H1 (cell line): ENCODE measurements at regions not wholly inside any gene's neighbourhood (a gene's known extent, or its start where the extent isn't known, plus 50 kb on each side); places are given as distances from the start of the nearest gene placed in this dataset.

Experiments used
- CTCF ChIA-PET: fragments of 300-600 bp; sonication (Branson Sonifier 250); formaldehyde crosslinking; loops from one replicate; lab custom pipeline; 2021; ENCODE audit not compliant: partially characterized antibody; lab: Charles Lee
- POLR2A ChIA-PET: fragments of 300-600 bp; sonication (Branson Sonifier 250); formaldehyde crosslinking; loops from one replicate; lab custom pipeline; 2021; ENCODE audit warnings: inconsistent platforms; ENCODE audit not compliant: partially characterized antibody; lab: Charles Lee
- DNase-seq, 2 experiments: peaks; one replicate each; pipeline versions ENCODE4 v3.0.0 to v3.0.0-alpha.2; 2010 to 2022; ENCODE audit warnings: low spot score in 2 of 2, low read depth in 1 of 2, mixed read lengths in 1 of 2
- FAIRE-seq: peaks from 2 replicates; lab custom pipeline; 2011; peaks lifted over from hg19 to GRCh38; lab: Jason Lieb, UNC
- H2AFZ ChIP-seq: 2 replicates; pipeline ENCODE4 v1.8.1; 2012; ENCODE audit warnings: low read length, inconsistent platforms
- H2AK5ac ChIP-seq: 2 replicates; pipeline ENCODE4 v1.6.1; 2013; ENCODE audit warnings: low read depth, low read length
- H2BK120ac ChIP-seq: replicated peaks from 2 replicates; pipeline ENCODE3; 2013; ENCODE audit warnings: low read depth, low read length, inconsistent platforms
- H2BK12ac ChIP-seq: 2 replicates; pipeline ENCODE4 v1.6.1; 2013; ENCODE audit warnings: low read depth, low read length
- H2BK15ac ChIP-seq: 2 replicates; pipeline ENCODE4 v1.6.1; 2013; ENCODE audit warnings: low read length
- H2BK20ac ChIP-seq: 2 replicates; pipeline ENCODE4 v1.6.1; 2013; ENCODE audit warnings: low read length
- H2BK5ac ChIP-seq: 2 replicates; pipeline ENCODE4 v1.6.1; 2013; ENCODE audit warnings: low read depth, low read length
- H3K14ac ChIP-seq: 2 replicates; pipeline ENCODE4 v1.6.1; 2013; ENCODE audit warnings: inconsistent platforms; ENCODE audit not compliant: insufficient read length
- H3K18ac ChIP-seq: 2 replicates; pipeline ENCODE4 v1.6.1; 2013; ENCODE audit warnings: low read length; ENCODE audit errors: extremely low read depth
- H3K23ac ChIP-seq: 2 replicates; pipeline ENCODE4 v1.6.1; 2013; ENCODE audit warnings: inconsistent platforms; ENCODE audit not compliant: insufficient read length
- H3K23me2 ChIP-seq: 2 replicates; pipeline ENCODE4 v1.6.1; 2013; ENCODE audit warnings: low read depth, low read length
- H3K27ac ChIP-seq: 2 replicates; pipeline ENCODE4 v1.6.1; 2011; ENCODE audit warnings: low read depth, low read length, inconsistent platforms
- H3K27me3 ChIP-seq, 4 experiments: replicated peaks in 1 of 4; 1 replicate in 1 of 4; 2 replicates in 3 of 4; pipeline versions ENCODE4 v1.6.1 to v1.8.1; 2011 to 2013; ENCODE audit warnings: low read length in 3 of 4, mild to moderate bottlenecking in 3 of 4, inconsistent platforms in 2 of 4, mixed read lengths in 2 of 4, moderate library complexity in 1 of 4; ENCODE audit not compliant: control insufficient read depth in 3 of 4, insufficient read depth in 3 of 4; ENCODE audit errors: extremely low read depth in 1 of 4
- H3K36me3 ChIP-seq, 4 experiments: 2 replicates each; pipeline versions ENCODE4 v1.6.1 to v1.8.1; 2011 to 2013; ENCODE audit warnings: mild to moderate bottlenecking in 4 of 4, low read length in 3 of 4, moderate library complexity in 2 of 4, control low read depth in 1 of 4, inconsistent platforms in 1 of 4; ENCODE audit not compliant: insufficient read depth in 4 of 4, control insufficient read depth in 2 of 4
- H3K4ac ChIP-seq: replicated peaks from 2 replicates; pipeline ENCODE3; 2013; ENCODE audit warnings: low read length, low read depth, mixed read lengths, inconsistent platforms; ENCODE audit not compliant: insufficient read length
- H3K4me1 ChIP-seq, 4 experiments: replicated peaks in 1 of 4; 1 replicate in 1 of 4; 2 replicates in 3 of 4; pipeline versions ENCODE4 v1.6.1 to v1.8.1; 2011 to 2013; ENCODE audit warnings: low read length in 3 of 4, inconsistent platforms in 2 of 4, mixed read lengths in 1 of 4; ENCODE audit not compliant: insufficient read depth in 4 of 4, control insufficient read depth in 3 of 4
- H3K4me2 ChIP-seq, 2 experiments: 2 replicates each; pipeline versions ENCODE4 v1.6.1 to v1.8.1; 2011 to 2013; ENCODE audit warnings: low read depth in 2 of 2, low read length in 2 of 2, control low read depth in 1 of 2, inconsistent platforms in 1 of 2, mild to moderate bottlenecking in 1 of 2; ENCODE audit not compliant: insufficient read depth in 1 of 2
- H3K4me3 ChIP-seq, 4 experiments: fragments of 200-600, 300-600 bp in 1 of 4; sonication (generic), shearing (Covaris generic), sonication (Bioruptor Twin) in 1 of 4; 2 replicates each; pipeline versions ENCODE4 v1.5.1 to v1.8.1; 2011 to 2016; ENCODE audit warnings: low read length in 4 of 4, low read depth in 3 of 4, control low read depth in 2 of 4, inconsistent platforms in 2 of 4, mild to moderate bottlenecking in 2 of 4, mixed read lengths in 1 of 4, moderate library complexity in 1 of 4; ENCODE audit not compliant: insufficient read depth in 2 of 4; ENCODE audit errors: extremely low read depth in 1 of 4
- H3K56ac ChIP-seq: replicated peaks from 2 replicates; pipeline ENCODE3; 2013; ENCODE audit warnings: low read depth, mild to moderate bottlenecking, mixed read lengths, low read length, inconsistent platforms; ENCODE audit not compliant: insufficient read length
- H3K79me1 ChIP-seq: 2 replicates; pipeline ENCODE4 v1.6.1; 2013; ENCODE audit warnings: low read depth, low read length, control low read depth
- H3K79me2 ChIP-seq, 2 experiments: 2 replicates each; pipeline versions ENCODE4 v1.6.1 to v1.8.1; 2012 to 2013; ENCODE audit warnings: low read length in 2 of 2, mild to moderate bottlenecking in 2 of 2, inconsistent platforms in 1 of 2; ENCODE audit not compliant: insufficient read depth in 2 of 2, control insufficient read depth in 1 of 2
- H3K9ac ChIP-seq, 4 experiments: replicated peaks in 1 of 4; 1 replicate in 1 of 4; 2 replicates in 3 of 4; pipeline versions ENCODE4 v1.6.1 to v1.8.1; 2011 to 2013; ENCODE audit warnings: low read depth in 3 of 4, low read length in 3 of 4, control low read depth in 2 of 4, mild to moderate bottlenecking in 2 of 4, moderate library complexity in 2 of 4, inconsistent platforms in 1 of 4; ENCODE audit errors: extremely low read depth in 1 of 4
- H3K9me3 ChIP-seq, 2 experiments: 2 replicates each; pipeline versions ENCODE4 v1.6.1 to v1.8.1; 2012 to 2013; ENCODE audit warnings: mild to moderate bottlenecking in 2 of 2, moderate library complexity in 2 of 2, control low read depth in 1 of 2, inconsistent platforms in 1 of 2, low read depth in 1 of 2, low read length in 1 of 2, mixed read lengths in 1 of 2; ENCODE audit not compliant: insufficient read depth in 2 of 2
- H4K20me1 ChIP-seq, 2 experiments: replicated peaks in 1 of 2; 2 replicates each; pipeline versions ENCODE3 to v1.8.1; 2011 to 2013; ENCODE audit warnings: inconsistent platforms in 2 of 2, low read length in 2 of 2, mild to moderate bottlenecking in 1 of 2; ENCODE audit not compliant: insufficient read depth in 2 of 2, control insufficient read depth in 1 of 2
- H4K5ac ChIP-seq: 2 replicates; pipeline ENCODE4 v1.6.1; 2013; ENCODE audit warnings: low read length, low read depth, mixed read lengths, inconsistent platforms; ENCODE audit not compliant: insufficient read length
- H4K8ac ChIP-seq: 2 replicates; pipeline ENCODE4 v1.8.0; 2013; ENCODE audit warnings: mild to moderate bottlenecking, moderate library complexity, low read length, inconsistent platforms; ENCODE audit not compliant: insufficient read depth; ENCODE audit errors: extremely low read depth
- H4K91ac ChIP-seq: replicated peaks from 2 replicates; pipeline ENCODE3; 2013; ENCODE audit warnings: low read length, mixed read lengths, inconsistent platforms; ENCODE audit not compliant: insufficient read length
- CBX5 ChIP-seq: fragments of 300-800, 300-1000 bp; sonication (generic); IDR thresholded peaks from 2 replicates; pipeline ENCODE4 v1.7.1; 2016; ENCODE audit warnings: antibody characterized with exemption, low read length, low read depth
- CTBP2 ChIP-seq: IDR thresholded peaks from 2 replicates; pipeline ENCODE4 v1.7.0; 2011; ENCODE audit warnings: borderline replicate concordance, mild to moderate bottlenecking, moderate library complexity, mixed read lengths, low read length; ENCODE audit not compliant: insufficient read depth, insufficient read length
- E2F6 ChIP-seq: IDR thresholded peaks from 2 replicates; pipeline ENCODE4 v1.6.1; 2012; ENCODE audit warnings: inconsistent platforms
- EZH2 ChIP-seq: fragments of 200-600 bp; sonication (generic); IDR thresholded peaks from 2 replicates; pipeline ENCODE4 v1.7.1; 2012; ENCODE audit warnings: low read depth, mild to moderate bottlenecking, moderate library complexity, low read length, inconsistent platforms; ENCODE audit not compliant: severe bottlenecking
- GABPA ChIP-seq: IDR thresholded peaks from 2 replicates; pipeline ENCODE4 v1.6.1; 2011; ENCODE audit warnings: mild to moderate bottlenecking, low read length, moderate library complexity, borderline replicate concordance; ENCODE audit not compliant: insufficient read depth
- HDAC2 ChIP-seq, 2 experiments: fragments of 300-600 bp in 1 of 2; sonication (generic) in 1 of 2; IDR thresholded peaks; 2 replicates each; pipeline ENCODE4 v1.6.1; 2011 to 2012; ENCODE audit warnings: low read depth in 2 of 2, low read length in 2 of 2, mild to moderate bottlenecking in 2 of 2, moderate library complexity in 2 of 2, borderline replicate concordance in 1 of 2, inconsistent platforms in 1 of 2
- JUN ChIP-seq: IDR thresholded peaks from 2 replicates; pipeline ENCODE4 v1.6.1; 2011; ENCODE audit warnings: low read depth, mild to moderate bottlenecking, improper control_type of control experiment, low read length
- NRF1 ChIP-seq: IDR thresholded peaks from 2 replicates; pipeline ENCODE4 v1.6.1; 2011; ENCODE audit warnings: mild to moderate bottlenecking, low read depth, low read length, improper control_type of control experiment
- PHF8 ChIP-seq: fragments of 200-600 bp; sonication (generic); conservative IDR thresholded peaks from 2 replicates; pipeline ENCODE4 v1.7.1; 2012; ENCODE audit warnings: low read depth, mild to moderate bottlenecking, inconsistent platforms, low read length, moderate library complexity
- SIX5 ChIP-seq: IDR thresholded peaks from 2 replicates; pipeline ENCODE4 v1.6.1; 2011; ENCODE audit warnings: mild to moderate bottlenecking, low read depth, low read length
- TAF7 ChIP-seq: optimal IDR thresholded peaks from 2 replicates; pipeline ENCODE3; 2011; ENCODE audit warnings: low read depth, mild to moderate bottlenecking, inconsistent platforms, low read length, moderate library complexity, borderline replicate concordance
- WGBS, 2 experiments: shearing (Covaris generic) in 1 of 2; methylation state at CpG; one replicate each; pipeline versions ENCODE4 v1.1.6 to v1.1.7; 2013 to 2015; ENCODE audit warnings: low lambda C conversion rate in 2 of 2, mixed read lengths in 2 of 2, inconsistent platforms in 1 of 2, low coverage in 1 of 2, missing lambda C conversion rate in 1 of 2; ENCODE audit not compliant: insufficient replicate concordance in 2 of 2, insufficient coverage in 1 of 2, insufficient read length in 1 of 2; ENCODE audit errors: extremely low coverage in 1 of 2, missing lambda C conversion rate in 1 of 2; 5-methylcytosine and 5-hydroxymethylcytosine counted together
- TF ChIP-seq, protein P1 (sequence below): IDR thresholded peaks from 2 replicates; pipeline ENCODE4 v1.6.1; 2012; ENCODE audit warnings: low read length, inconsistent platforms

DNA sequence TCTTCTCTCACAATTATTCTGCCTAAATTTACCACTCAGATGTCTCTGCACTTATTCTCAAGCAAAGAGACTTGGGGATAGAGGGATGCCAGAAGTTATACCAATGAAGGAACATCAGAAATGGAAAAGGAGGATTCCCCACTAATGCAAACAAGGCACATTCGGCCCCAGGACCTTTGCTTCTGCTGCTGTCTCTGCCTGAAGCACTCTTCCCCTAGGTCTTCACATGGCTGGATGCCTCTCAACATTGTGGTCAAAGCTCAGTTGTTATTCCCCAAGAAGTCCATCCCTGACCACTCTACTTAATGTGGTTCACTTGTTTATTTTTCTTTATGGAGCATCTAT lies 508.7 kb downstream of the DOK5 start:
- H3K4me1 ChIP-seq, result no peaks in the 10 kb centered on the region
- no peak for FAIRE-seq
- POLR2A ChIA-PET, result interaction anchor here (0.6 kb wide), 1 partner anchor 412 kb away, joined by 3 read pairs; no protein-coding TSS in a partner anchor
- H3K79me2 ChIP-seq, result no peaks in the 10 kb centered on the region
- DNase-seq, result no peak
- no peak overlapping the region for H2BK20ac ChIP-seq
- no peak overlapping the region for H4K91ac ChIP-seq
- no peaks in the 10 kb centered on the region for H3K27me3 ChIP-seq
- no peak overlapping the region for H3K4ac ChIP-seq
- H2BK5ac ChIP-seq, result no peak overlapping the region
- H2AK5ac ChIP-seq, result no peak overlapping the region
- H4K20me1 ChIP-seq, result no peaks in the 10 kb centered on the region
- 83% methylated on average over 1 of the region's 1 CpG; no CpG with 5 or more reads in 1 of the 2 experiments for WGBS, 2 experiments
- no peak overlapping the region for H4K8ac ChIP-seq
- no peak overlapping the region for H2BK120ac ChIP-seq
- no peak overlapping the region for H2BK12ac ChIP-seq
- no peak overlapping the region for H3K4me3 ChIP-seq
- no peak overlapping the region for H3K4me2 ChIP-seq
- H3K9ac ChIP-seq, result no peak overlapping the region
- H3K36me3 ChIP-seq, result no peaks in the 10 kb centered on the region
- H2AFZ ChIP-seq, result no peak overlapping the region
- no peak overlapping the region for H4K5ac ChIP-seq
- no peak overlapping the region for H3K14ac ChIP-seq
- no peaks in the 10 kb centered on the region for H3K23me2 ChIP-seq
- H3K79me1 ChIP-seq, result no peaks in the 10 kb centered on the region
- H3K9me3 ChIP-seq, result no peaks in the 10 kb centered on the region
- H3K56ac ChIP-seq, result no peak overlapping the region
- CTCF ChIA-PET, result no interaction called here
- H3K27ac ChIP-seq, result no peak overlapping the region
- no peak overlapping the region for H2BK15ac ChIP-seq
- no peak overlapping the region for H3K18ac ChIP-seq
- no peak overlapping the region for H3K23ac ChIP-seq
- no peak for TF ChIP-seq GABPA
- TF ChIP-seq CBX5, result no peak
- no peak for TF ChIP-seq PHF8
- TF ChIP-seq TAF7, result no peak
- no peak for TF ChIP-seq HDAC2 (IDR thresholded peaks at IDR 0.05; ENCODE audit: borderline replicate concordance in 1 of 2, low read depth in 2 of 2, low read length in 2 of 2)
- no peak for TF ChIP-seq SIX5
- no peak for TF ChIP-seq E2F6
- TF ChIP-seq NRF1, result no peak
- TF ChIP-seq EZH2, result no peak
- TF ChIP-seq JUN, result no peak
- TF ChIP-seq CTBP2, result no peak
- TF ChIP-seq, protein P1, sequence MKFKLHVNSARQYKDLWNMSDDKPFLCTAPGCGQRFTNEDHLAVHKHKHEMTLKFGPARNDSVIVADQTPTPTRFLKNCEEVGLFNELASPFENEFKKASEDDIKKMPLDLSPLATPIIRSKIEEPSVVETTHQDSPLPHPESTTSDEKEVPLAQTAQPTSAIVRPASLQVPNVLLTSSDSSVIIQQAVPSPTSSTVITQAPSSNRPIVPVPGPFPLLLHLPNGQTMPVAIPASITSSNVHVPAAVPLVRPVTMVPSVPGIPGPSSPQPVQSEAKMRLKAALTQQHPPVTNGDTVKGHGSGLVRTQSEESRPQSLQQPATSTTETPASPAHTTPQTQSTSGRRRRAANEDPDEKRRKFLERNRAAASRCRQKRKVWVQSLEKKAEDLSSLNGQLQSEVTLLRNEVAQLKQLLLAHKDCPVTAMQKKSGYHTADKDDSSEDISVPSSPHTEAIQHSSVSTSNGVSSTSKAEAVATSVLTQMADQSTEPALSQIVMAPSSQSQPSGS, result no peak
